ENCODE measurements at regions not wholly inside any gene's neighbourhood (a gene's known extent, or its start where the extent isn't known, plus 50 kb on each side); places are given as distances from the start of the nearest gene placed in this dataset.

- TF ChIP-seq CTCF (IDR thresholded peaks at IDR 0.05), result no peak
- no peak for TF ChIP-seq POLR2A (IDR thresholded peaks at IDR 0.05)
Observed at GRCh38 chr5:124869426-124870033, 123.1 kb upstream of the ZNF608 start.
